GM19397 (cell line): ENCODE measurements at regions not wholly inside any gene's neighbourhood (a gene's known extent, or its start where the extent isn't known, plus 50 kb on each side); places are given as distances from the start of the nearest gene placed in this dataset.

Source experiments
- ATAC-seq: cut with Tn5 transposase; IDR thresholded peaks from one replicate; pipeline ENCODE4 v1.9.1; 2021; ENCODE audit warnings: mild to moderate bottlenecking, moderate library complexity; ENCODE audit not compliant: unreplicated experiment

DNA sequence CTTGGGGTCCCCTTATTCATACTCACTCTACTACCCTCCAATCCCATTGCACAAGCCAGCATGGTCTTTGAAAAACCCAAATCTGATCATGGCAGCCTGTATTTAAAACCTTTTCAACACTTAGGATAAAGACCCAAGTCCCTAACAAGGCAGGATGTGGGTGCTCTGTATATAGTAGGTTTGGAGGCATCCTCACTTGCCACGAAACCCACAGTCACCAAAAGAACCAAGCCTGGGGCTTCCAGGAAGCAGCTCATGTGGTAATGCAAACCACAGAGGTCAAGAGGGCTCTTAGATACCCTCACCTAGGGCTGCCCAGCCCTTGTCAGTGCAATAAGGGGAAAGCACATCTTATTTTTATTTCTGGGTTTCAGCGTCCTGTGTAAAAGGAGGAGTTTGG lies 218.6 kb upstream of the ASIC2 start:
- no peak for ATAC-seq

DNA sequence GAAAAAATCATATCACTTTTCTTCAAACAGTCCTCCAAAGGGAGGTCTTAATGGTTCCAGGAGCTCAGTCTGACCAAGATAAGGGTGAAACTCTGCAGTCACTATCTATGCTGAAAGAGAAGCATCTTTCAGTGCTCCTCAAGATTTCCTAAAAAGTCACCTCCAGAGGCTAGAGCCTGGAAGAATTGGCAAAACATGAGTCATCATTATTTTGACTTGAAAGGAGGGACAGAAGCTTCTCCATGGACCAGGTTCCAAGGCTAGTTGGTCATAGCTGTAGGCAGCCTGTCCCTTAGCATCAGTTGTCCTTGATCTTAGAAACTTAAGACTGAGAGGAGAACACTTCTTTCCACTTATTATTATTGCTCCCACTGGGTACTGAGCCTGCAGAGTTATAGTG lies 219.0 kb upstream of the ASIC2 start:
- ATAC-seq, result no peak

DNA sequence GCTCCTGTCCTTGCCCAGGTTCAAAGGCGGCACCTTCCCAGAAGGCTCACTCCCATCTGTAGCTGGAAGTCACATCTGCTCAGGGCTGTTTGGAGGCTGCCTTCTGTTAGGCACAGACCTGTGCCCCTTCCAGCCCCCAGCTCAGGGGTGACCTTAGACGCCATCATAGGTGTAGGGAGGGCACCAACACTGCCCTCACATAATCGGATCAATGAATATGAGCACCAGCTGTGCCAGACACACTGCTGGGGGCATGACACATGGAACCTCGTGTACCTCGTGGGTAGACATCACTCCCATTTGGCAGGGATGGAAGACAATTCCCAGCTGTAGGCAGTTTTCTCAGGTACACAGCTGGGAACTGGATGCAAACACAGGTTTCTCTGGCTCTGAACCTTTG lies 220.7 kb upstream of the ASIC2 start:
- ATAC-seq, result no peak

DNA sequence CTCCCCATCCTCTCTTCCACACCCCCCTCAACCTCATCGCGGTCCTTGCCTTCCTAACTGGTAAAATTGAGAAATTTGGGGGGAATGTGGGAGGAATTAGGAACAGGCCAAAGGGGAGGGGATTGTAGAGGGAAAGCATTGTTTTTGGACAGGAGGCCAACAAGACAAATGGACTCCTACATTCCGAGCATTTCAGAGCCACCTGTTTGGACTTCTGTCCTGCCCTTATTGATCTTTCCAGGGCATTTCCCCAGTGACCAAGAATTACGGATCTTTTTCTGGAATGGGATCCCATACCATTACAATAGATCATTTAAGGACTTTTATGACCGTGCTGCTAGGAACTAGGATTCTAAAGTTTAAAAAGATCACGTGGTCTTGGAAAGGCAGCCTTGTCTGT lies 221.3 kb upstream of the ASIC2 start:
- ATAC-seq, result no peak

DNA sequence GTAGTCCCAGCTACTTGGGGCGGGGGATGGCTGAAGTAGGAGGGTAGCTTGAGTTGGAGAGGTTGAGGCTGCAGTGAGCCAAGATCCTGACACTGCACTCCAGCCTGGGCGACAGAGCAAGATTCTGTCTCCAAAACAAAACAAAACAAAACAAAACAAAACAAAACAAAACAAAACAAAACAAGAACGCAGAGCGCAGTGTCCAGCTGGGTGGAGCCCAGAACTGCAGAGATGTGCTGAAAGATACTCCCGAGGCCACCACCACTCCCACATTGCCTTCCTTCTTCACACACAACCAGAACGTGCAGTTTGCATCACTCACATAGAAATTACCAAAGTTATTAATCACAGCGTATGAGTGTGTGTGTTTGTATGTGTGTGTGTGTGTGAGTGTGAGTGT lies 222.9 kb upstream of the ASIC2 start:
- no peak for ATAC-seq

DNA sequence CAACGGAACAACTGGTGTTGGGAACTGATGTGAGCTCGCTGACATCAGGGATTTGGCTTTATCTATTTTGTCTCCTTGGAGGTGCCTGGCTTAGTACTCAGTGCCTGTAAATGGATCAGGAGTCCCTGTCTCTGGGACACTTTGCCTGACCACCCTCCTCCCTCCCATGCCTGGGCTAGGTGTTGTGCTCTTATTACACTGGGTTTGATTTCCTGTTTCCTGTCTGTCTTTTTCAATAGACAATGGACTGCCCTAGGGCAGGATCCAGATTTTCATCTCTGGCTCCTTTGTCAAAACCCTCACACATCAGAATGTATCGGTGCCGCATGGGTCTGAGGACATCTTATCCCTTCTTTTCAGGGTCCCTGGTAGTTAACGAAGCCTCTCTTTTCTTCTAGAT lies 223.6 kb upstream of the ASIC2 start:
- no peak for ATAC-seq

DNA sequence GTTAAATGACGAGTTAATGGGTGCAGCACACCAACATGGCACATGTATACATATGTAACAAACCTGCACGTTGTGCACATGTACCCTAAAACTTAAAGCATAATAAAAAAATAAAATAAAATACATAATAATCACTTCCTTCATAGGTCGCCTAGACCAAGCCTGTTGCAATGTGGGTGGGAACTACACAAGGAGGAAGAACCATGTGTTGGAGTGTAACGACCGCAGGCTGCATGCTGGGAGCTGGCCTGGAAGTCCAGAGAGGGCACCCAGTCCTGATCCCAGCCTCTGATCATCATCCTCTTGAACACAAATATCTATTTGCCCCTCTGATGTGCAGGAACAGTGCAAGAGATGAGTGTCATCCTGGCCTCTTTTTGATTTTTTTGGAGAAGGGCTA lies 224.7 kb upstream of the ASIC2 start:
- ATAC-seq, result no peak

DNA sequence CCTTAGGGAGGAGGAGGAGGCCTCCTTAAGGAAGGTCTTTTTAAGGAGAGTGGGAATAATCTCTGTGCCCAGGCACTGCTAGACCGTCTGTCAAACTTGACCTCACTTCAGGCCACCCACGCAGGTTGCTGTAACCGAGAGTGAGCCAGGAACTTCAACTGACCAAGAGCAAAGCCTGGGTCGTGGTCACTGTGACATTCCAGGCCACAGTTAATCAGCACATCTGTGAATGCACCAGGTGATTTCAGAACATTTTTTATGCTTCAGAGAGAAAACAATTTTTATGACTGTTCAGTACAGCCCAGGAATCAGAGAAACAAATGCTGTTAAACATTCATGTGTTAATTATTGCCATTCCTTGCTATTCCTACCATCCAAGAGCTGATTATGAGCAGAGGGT lies 226.6 kb upstream of the ASIC2 start:
- no peak for ATAC-seq

DNA sequence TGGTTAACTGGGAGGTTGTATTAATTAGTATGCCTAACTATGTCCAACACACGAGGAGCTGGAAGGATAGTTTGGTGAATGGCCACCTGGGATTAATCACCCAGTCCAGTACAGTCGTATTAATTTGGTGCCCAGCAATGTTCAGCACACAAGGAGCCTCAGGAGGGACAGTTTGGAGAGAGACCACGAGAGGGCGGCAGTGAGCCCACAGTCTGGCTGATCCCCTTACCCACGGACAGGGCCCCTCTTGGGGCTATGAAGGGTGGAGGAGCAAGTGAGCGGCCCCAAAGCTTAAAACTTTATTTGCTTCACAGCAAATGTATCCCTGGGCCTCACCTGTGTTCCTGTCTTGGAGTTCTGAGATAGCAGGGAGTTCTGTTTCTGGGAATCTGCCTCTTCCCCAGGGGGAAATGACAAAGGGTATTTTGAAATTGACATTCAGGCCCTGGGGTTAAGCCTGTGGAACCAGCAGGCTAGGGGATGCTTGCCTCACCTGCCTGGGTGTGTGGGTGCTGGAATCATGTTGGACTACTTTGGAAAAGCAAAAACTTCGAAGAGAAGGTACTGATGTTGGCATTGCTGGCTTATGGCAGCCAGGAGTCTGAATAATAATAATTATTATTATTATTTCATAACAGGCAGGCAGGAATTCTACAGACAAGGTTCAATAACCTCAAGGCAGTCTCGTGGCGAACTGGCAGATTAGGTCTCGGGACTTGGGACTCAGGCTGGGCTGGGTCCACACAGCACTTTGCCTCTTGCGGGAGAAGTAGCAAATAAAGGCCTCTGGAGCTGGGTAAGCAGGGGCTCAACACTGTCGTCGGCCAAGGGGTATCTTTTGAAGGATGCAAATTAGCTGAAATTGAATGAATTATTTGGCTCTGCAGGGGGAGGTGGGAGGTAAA lies 227.6 kb upstream of the ASIC2 start:
- ATAC-seq, result no peak

DNA sequence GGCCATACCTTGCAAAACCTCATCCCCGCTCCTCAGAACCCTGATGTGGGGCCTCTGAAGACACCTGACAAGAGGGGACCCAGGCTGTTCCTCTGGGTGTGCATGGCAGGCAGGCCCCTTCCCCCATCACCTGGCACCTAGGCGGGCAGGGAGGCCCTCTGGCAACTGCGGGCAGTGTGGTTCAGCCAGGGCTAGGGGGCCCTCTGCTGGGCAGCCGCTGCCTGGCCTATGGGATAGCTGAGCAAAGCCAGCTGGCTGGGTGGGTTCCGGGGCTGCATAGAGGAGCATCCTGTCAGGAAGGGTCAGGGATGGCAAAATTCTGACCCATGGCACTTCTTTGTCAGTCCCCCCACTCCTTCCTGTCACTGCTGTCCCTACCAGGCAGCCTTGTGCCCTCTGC lies 228.7 kb upstream of the ASIC2 start:
- no peak for ATAC-seq

DNA sequence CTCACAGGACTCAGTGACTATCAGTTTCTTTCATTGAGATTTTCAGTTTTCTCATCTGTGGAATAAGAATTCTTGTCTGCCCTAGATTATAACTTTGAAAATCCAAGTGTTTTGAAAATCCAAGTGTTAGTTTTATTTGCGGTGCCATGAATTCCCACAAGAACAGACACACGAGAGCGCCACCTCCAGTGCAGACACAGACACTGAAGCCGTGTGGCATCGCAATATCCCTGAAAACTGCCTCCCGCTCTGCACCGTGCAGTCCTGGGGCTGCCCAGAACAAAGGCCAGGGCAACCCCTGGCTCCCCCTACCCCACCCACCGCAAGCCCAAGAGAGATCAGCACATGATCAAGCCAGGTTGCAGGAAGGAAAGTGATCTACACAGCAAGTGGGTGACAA lies 229.5 kb upstream of the ASIC2 start:
- ATAC-seq, result no peak

DNA sequence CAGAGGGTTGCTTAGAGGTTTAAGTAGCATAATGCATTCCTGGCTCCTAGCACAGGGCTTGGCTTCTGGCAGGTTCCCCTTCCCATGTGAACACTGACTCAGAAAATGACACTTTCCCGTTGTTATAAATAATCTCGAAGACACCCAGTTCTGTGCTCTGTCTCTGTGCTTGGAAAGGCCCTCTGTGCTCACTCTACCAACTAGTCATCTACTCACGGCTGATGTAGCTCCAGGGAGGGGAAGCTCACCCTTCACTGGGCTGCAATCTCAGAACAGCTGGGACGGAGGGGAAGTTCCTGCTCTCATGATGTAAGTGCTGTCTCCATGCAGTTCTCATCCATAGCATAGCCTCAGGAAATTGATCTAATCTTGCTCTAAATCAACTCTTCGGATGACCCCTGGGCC lies 230.5 kb upstream of the ASIC2 start:
- no peak for ATAC-seq

DNA sequence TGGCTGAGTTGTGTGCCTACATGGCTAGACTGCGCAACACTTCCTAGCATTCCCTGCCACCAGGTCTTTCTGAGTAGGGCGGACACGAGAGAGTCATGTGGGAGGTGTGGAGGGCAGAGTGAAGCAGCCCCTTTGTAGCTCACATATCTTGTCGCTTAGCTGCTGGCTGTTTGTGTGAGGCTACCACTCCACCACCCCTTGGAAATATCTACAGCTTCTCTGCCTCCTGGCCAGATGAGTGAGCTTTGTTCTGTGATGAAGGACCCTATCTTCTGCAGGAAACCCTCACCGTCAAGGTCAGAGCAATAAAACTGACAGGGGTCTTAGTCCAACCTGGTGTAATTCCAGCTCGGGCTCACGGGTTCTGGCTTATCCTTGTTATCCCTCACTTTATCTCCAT lies 232.1 kb upstream of the ASIC2 start:
- no peak for ATAC-seq

DNA sequence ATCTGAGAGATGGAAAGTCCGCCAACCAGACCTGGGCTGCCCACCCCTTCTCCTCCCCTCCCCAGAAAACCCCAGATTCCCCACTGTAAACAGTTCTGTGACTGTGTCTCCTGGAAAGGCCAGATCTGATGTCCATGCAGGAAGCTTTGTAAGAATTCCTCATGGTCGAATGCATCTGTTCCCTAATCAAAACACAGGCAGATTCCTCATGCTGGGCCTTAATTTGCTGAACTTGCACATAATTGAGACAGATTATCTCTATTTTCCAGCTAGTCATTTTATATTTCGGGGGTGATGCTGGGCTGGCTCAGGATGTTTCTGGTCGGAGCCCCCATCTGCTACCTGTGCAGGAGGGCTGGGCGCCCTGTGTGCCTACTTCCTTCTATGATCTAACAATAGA lies 233.6 kb upstream of the ASIC2 start:
- no peak for ATAC-seq

DNA sequence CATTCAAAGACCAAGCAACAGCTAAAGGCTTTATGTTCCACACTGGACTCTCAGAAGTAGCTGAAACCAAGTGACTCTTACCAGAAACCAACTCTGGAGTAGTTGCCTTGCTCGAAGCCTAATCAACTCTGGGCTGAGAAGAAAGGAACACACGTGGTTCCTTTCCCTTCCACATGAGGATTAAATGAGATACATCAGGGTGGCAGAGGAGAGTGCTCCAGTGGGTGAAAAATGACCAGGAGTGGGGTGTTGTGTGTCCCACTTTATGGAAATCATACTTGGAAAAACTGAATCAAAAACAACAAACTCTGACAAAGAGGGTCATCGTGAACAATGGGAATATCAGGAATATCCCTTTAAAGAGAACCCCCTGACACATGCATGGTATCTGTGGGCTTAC lies 234.2 kb upstream of the ASIC2 start:
- no peak for ATAC-seq

DNA sequence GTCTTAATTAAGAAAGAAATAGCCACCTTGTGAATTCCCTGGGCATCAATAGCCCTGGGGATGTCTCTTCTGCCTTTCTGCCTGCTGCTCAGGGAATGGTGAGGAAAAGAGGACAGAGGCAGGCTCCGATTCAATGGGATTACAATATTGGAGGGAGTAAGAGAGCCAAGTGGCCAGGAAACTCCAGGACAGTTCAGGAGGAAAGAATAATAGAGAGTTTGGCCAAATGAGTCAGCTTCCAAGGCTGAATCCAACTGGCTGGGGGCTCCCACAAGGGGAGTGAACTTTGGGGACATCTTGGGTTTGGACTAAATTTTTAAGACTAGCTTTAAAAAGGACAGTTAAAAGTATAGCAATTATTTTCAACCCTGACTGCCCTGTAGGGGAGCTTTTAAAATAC lies 235.8 kb upstream of the ASIC2 start:
- no peak for ATAC-seq

DNA sequence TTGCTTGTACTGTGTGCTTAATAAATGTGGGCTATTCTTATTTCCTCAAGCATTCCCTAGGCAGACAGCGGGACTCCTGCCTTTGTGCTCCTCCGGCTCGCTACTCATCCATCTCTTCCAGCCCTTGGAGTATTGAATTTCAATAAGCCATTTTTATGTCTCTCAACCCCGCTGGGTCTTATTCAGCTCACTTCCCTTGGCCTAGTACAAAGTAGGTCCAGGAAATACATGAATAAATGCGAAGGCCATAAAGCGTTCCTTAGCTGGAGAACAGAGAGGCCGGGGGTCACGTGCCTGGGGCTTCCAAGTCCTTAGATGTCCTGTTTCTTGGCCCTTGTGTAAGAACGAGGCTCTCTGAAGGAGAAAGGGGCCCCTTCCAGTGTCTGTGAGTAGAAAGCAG lies 236.7 kb upstream of the ASIC2 start:
- ATAC-seq, result no peak

DNA sequence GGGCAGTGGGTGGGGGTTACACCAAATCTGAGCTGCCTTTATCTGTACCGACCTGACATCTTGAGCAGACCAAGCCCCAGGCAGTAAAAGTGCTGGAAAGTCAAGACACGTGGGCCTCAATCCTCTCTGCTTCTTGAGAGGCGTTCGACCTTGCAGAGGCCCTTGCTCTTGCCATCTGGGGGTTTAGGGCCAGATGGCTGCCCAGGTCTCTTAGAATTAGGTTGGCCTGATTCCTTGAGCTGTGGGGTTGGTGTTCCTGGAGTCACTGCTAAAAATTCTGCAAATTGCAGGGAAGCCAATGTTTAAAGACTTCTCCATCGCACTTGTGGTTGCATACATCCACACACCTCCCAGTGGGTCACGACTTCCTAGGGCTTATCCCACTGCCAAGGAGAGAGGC lies 238.2 kb upstream of the ASIC2 start:
- no peak for ATAC-seq

DNA sequence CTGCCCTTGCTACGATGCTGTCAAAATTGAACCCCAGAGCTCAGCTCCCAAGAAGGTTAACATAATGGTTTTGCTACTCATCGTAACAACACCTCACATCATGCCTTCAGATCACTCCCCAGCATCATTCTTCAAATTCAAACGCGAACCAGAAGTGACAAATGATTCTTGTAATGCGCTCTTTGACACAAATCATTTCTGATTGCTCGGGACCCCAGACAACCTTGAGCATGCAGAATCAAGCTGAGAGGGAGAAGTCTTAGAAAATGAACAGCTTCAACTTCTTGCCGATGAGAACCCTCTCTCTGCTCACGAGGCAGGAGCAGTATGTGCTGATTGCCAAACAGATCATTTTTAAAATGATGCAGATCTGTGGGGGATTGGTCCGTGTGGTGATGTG lies 241.0 kb upstream of the ASIC2 start:
- ATAC-seq, result no peak

DNA sequence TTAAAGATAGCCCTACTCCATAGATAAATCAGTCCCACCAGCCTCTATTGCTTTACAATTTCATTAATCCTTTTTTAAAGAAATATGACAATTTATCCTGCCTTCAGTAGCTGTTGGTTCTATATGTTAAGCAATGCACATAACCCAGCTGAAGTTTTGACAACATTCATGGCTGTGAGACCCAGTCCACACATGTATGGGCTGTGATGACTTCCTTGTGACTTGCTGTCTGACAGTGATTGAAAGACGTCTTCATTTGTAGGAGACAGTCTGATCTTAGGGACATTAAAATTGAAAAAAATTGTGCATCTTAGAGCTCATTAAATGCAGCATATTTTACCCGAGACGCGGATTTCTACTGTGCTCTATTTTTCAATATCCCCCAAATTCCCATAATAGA lies 252.0 kb upstream of the ASIC2 start:
- ATAC-seq, result no peak

DNA sequence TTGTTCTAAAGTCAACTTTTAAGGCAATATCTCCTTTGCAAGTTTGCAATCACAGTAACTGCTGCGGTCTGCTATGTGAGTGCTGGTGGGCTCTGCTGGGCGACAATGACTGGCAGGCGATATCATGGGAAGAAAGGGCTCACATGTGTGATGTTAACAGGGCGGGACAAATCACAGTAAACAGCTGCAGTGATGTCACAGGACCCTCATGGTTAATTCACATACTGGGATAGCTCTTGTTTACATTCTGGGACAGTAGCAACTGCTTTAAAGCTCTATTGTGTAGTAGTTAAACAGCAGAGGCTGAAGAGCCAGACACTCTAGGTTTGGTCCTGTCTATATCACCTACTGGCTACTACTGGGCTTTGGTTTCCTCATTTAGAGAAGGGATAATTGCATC lies 257.2 kb upstream of the ASIC2 start:
- no peak for ATAC-seq

DNA sequence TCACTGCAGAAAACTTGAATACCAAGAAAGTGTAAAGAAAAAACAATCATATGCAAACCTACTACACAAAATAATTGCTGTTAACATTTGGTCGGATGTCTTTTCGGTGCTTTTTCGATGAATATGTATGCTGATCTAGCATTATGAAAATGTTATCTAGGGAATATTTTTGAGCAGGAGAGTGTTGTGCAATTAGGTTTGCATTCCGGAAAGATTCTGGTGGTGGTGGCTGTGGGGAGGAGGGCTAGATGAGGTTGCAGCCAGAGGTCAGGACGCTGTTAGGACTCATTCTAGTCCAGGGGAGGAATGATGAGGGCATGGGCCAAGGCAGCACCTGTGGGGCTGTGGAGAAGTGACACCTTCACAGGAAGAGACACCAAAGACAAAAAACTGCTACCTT lies 258.0 kb upstream of the ASIC2 start:
- ATAC-seq, result no peak

DNA sequence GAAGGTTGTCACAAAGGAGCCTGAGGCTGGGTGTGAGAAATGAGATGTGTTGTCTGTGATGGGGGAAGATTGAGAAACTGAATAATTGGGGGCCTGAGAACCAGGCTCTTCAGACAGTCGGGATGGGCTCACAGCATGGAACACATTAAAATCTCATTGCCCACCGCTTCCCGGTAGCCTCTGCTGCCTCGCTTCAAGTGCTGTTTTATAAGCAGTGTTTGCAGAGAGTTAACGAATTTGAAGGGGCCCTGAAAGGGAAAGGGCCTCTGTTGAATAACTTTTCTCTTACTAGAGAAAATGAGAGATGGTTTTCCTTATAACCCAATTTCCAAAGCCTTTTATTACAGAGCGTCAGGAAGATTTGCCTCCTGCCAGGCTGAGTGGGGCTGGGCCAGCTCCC lies 258.8 kb upstream of the ASIC2 start:
- ATAC-seq, result no peak
